Lung (tissue), 11 donors: ENCODE measurements at regions not wholly inside any gene's neighbourhood (a gene's known extent, or its start where the extent isn't known, plus 50 kb on each side); places are given as distances from the start of the nearest gene placed in this dataset.
A peak's percentile ranks its signal among the peaks of the same experiment; 100 is the strongest.

Experiments
- ATAC-seq: fragments of 200-7000 bp; cut with Tn5 transposase; one replicate; pipeline ENCODE4 v1.9.1; 2020; ENCODE audit warnings: moderate number of reproducible peaks; ENCODE audit not compliant: insufficient read depth, low FRiP score
- DNase-seq, 3 donors: peaks; one replicate each; pipeline ENCODE4 v3.0.0-alpha.2; 2013 to 2017
- H3K27ac ChIP-seq, 2 donors: one replicate each; pipeline ENCODE4 v1.5.1; 2013; ENCODE audit warnings: mild to moderate bottlenecking in 2 of 2, moderate library complexity in 2 of 2, control low read depth in 1 of 2, inconsistent platforms in 1 of 2, low read depth in 1 of 2, low read length in 1 of 2
- H3K27me3 ChIP-seq, 3 donors: one replicate each; pipeline ENCODE4 v1.5.1; 2013; ENCODE audit warnings: low read length in 2 of 3; ENCODE audit not compliant: control insufficient read depth in 3 of 3, insufficient read depth in 3 of 3
- H3K36me3 ChIP-seq, 4 donors: one replicate each; pipeline ENCODE4 v1.5.1; 2013; ENCODE audit warnings: low read length in 4 of 4, mild to moderate bottlenecking in 1 of 4, moderate library complexity in 1 of 4; ENCODE audit not compliant: control insufficient read depth in 4 of 4, insufficient read depth in 4 of 4
- H3K4me1 ChIP-seq, 5 donors: one replicate each; pipeline ENCODE4 v1.5.1; 2013; ENCODE audit warnings: low read length in 5 of 5, mild to moderate bottlenecking in 2 of 5, moderate library complexity in 1 of 5; ENCODE audit not compliant: control insufficient read depth in 5 of 5, insufficient read depth in 5 of 5
- H3K4me3 ChIP-seq: one replicate; pipeline ENCODE4 v1.5.1; 2013; ENCODE audit warnings: mild to moderate bottlenecking, control low read depth, moderate library complexity
- H3K9ac ChIP-seq, 2 donors: one replicate each; pipeline ENCODE4 v1.5.1; 2013; ENCODE audit warnings: low read length in 2 of 2, control low read depth in 1 of 2; ENCODE audit not compliant: insufficient read depth in 1 of 2
- H3K9me3 ChIP-seq, 4 donors: one replicate each; pipeline ENCODE4 v1.5.1; 2013; ENCODE audit warnings: low read length in 3 of 4, mild to moderate bottlenecking in 1 of 4, moderate library complexity in 1 of 4; ENCODE audit not compliant: control insufficient read depth in 4 of 4, insufficient read depth in 3 of 4
- WGBS, 2 donors: extraction: QIAGEN DNeasy Blood & Tissue Kit; methylation state at CpG; one replicate each; pipeline ENCODE4 v1.1.7; 2013; 5-methylcytosine and 5-hydroxymethylcytosine counted together
- TF ChIP-seq, protein P1 (sequence below): IDR thresholded peaks from 2 replicates; pipeline ENCODE4 v1.5.1; 2012; ENCODE audit warnings: mild to moderate bottlenecking; ENCODE audit errors: control extremely low read depth, extremely low read depth
- donor health status: control.
- donor health status: control.
- donor health status: Bipolar disorder and iron deficiency.
- donor health status: healthy.
- donor health status: DM: yes; HTN: yes; CAD: no.

DNA sequence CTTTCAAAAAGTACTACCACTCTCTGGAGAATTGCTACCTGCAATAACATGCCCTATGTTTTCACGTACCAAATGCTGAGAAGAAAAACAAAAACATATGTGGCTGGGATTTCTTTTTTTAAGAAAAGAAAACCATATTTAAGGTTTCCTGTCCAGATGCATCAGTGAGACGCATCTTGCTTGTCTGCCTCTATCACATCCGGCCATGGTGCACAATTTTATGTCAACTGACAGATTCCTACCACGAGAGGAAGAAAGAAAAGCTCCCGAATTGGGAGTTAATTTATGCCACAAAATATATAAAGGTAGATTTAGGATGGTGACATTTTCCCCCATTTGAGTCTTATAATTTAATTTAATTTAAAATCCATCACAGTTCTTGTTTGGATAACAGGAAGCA lies 62.3 kb upstream of the COL24A1 start:
- 35 to 52% methylated on average over 5 of the region's 5 CpGs for WGBS, 2 donors
- DNase-seq (no peak), ATAC-seq (no peak)
- no peak overlapping the region for H3K9ac ChIP-seq
- H3K9me3 ChIP-seq = no peaks in the 10 kb centered on the region
- no peaks in the 10 kb centered on the region for H3K27me3 ChIP-seq
- TF ChIP-seq, protein P1, sequence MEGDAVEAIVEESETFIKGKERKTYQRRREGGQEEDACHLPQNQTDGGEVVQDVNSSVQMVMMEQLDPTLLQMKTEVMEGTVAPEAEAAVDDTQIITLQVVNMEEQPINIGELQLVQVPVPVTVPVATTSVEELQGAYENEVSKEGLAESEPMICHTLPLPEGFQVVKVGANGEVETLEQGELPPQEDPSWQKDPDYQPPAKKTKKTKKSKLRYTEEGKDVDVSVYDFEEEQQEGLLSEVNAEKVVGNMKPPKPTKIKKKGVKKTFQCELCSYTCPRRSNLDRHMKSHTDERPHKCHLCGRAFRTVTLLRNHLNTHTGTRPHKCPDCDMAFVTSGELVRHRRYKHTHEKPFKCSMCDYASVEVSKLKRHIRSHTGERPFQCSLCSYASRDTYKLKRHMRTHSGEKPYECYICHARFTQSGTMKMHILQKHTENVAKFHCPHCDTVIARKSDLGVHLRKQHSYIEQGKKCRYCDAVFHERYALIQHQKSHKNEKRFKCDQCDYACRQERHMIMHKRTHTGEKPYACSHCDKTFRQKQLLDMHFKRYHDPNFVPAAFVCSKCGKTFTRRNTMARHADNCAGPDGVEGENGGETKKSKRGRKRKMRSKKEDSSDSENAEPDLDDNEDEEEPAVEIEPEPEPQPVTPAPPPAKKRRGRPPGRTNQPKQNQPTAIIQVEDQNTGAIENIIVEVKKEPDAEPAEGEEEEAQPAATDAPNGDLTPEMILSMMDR = no peak
- no peak overlapping the region for H3K4me3 ChIP-seq
- no peaks in the 10 kb centered on the region for H3K4me1 ChIP-seq
- H3K36me3 ChIP-seq = no peaks in the 10 kb centered on the region
- H3K27ac ChIP-seq = no peak overlapping the region

DNA sequence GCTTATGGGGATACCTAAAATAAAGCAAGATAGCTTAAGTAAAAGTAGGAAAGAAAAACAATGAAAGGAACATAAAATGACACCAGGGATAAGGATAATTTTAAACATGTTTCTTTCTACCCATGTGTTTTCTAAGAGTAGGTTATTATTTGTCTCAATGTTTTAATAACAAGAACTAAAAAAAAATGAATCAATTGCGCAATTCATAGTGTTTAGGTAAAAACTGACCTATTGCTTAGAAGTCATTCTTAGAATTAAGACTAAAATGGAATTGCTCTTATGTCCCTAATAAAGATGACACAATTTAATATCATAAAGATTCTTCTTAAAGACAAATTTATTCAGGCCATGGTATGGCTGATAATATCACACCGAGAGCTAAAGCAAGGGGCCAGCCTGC lies 58.0 kb upstream of the COL24A1 start:
- Histone ChIP-seq H3K9me3 (no peaks in the 10 kb centered on the region), H3K27ac (no peak overlapping the region), H3K9ac (no peak overlapping the region), H3K4me3 (no peak overlapping the region), H3K36me3 (no peaks in the 10 kb centered on the region), H3K27me3 (no peaks in the 10 kb centered on the region), H3K4me1 (no peaks in the 10 kb centered on the region)
- WGBS, 2 donors = 92 to 96% methylated on average over 2 of the region's 2 CpGs
- ATAC-seq (no peak), DNase-seq (no peak)
- TF ChIP-seq, protein P1 = no peak

DNA sequence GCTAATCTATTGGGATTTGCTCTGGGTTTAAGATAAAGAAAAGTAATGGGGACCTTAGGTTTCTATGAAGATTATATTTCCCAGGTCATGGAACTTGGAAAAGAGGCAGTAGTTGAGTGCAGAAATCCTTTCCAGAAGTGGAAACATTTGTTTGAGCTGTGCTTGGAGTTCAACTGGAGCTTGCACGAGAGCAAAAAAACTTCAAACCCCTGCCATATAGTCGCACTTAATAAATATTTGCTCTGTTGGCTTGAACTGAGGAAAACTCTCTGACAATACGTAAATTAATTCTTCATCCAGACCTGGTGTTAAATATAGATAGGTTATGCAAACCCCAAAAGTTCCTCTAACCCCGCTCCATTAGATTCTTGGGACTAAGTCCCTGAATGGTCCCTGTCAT lies 52.8 kb upstream of the COL24A1 start:
- TF ChIP-seq, protein P1 = no peak
- DNase-seq = peak in 2 of 3 donors; percentile 56 to 72
- Histone ChIP-seq H3K36me3 (no peaks in the 10 kb centered on the region), H3K27me3 (no peaks in the 10 kb centered on the region), H3K4me1 (peaks cover 0 to 15% (median 0%) of the 10 kb centered on the region in 5 donors), H3K4me3 (no peak overlapping the region), H3K9ac (no peak overlapping the region), H3K9me3 (no peaks in the 10 kb centered on the region), H3K27ac (no peak overlapping the region)
- 69 to 89% methylated on average over 4 of the region's 4 CpGs for WGBS, 2 donors
- no peak for ATAC-seq

DNA sequence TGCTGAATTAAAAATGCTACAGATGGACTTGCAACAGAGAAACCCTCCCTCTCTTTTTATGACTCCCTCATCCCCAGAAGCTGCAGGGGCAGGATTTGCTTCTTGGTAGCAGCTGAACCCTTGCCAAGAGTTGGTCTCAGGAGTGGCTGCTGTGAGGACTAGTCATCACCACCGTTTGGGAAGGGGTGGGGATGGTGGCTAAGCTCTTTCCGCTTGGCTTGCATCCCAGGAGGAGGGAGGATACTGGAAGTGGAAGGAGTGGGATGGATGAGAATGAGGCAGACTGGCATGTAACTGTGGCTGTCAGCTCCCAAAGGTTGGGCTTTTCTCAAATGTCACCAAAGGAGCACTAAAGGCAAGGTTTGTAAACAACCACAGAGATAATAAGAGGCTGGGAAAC lies 50.8 kb upstream of the COL24A1 start:
- no peak overlapping the region for H3K9ac ChIP-seq
- TF ChIP-seq, protein P1 = no peak
- DNase-seq = peak in 1 of 3 donors; percentile 48

More for the DNA sequence above, 50.8 kb upstream of the COL24A1 start:
- H3K27ac ChIP-seq = no peak overlapping the region
- H3K27me3 ChIP-seq = no peaks in the 10 kb centered on the region
- H3K4me3 ChIP-seq = no peak overlapping the region
- no peaks in the 10 kb centered on the region for H3K9me3 ChIP-seq
- peaks cover 0 to 15% (median 0%) of the 10 kb centered on the region in 5 donors for H3K4me1 ChIP-seq
- 45 to 65% methylated on average over 2 of the region's 2 CpGs for WGBS, 2 donors
- H3K36me3 ChIP-seq = no peaks in the 10 kb centered on the region
- ATAC-seq = peak; percentile 13
